Stimulated activated naive CD8-positive, alpha-beta T cell treated with anti-CD3 and anti-CD28 coated beads, Interleukin-15, amount 100 ng/mL, for 72 hours (primary cell): ENCODE measurements at regions not wholly inside any gene's neighbourhood (a gene's known extent, or its start where the extent isn't known, plus 50 kb on each side); places are given as distances from the start of the nearest gene placed in this dataset.

Experiments used
- ATAC-seq: fragments of 150-1000 bp; cut with Tn5 transposase; 2 replicates; pipeline ENCODE4 v1.10.0; 2021; ENCODE audit warnings: mild to moderate bottlenecking, moderate library complexity
- DNase-seq, 2 donors: peaks; one replicate each; pipeline ENCODE4 v3.0.0; 2021 to 2022
- H3K27ac Mint-ChIP-seq, 2 donors: one replicate each; pipeline ENCODE4 v1.8.0; 2022; ENCODE audit warnings: mild to moderate bottlenecking in 2 of 2, mixed read lengths in 2 of 2, moderate library complexity in 2 of 2
- H3K27me3 Mint-ChIP-seq: one replicate; pipeline ENCODE4 v1.8.0; 2022; ENCODE audit warnings: mixed read lengths
- H3K4me1 Mint-ChIP-seq: one replicate; pipeline ENCODE4 v1.8.0; 2022; ENCODE audit warnings: mild to moderate bottlenecking, mixed read lengths
- H3K4me3 Mint-ChIP-seq, 2 donors: one replicate each; pipeline ENCODE4 v1.8.0; 2022; ENCODE audit warnings: mild to moderate bottlenecking in 2 of 2, mixed read lengths in 2 of 2, moderate library complexity in 1 of 2
- H3K9me3 Mint-ChIP-seq, 2 donors: one replicate each; pipeline ENCODE4 v1.8.0; 2022; ENCODE audit warnings: mixed read lengths in 2 of 2

- no peak for DNase-seq
- Mint-ChIP-seq H3K27me3 (peaks cover 27% of the 10 kb centered on the region), H3K4me3 (no peak overlapping the region), H3K27ac (no peak overlapping the region), H3K4me1 (peaks cover 6% of the 10 kb centered on the region), H3K9me3 (peaks cover 0 to 18% of the 10 kb centered on the region in 2 donors)
- ATAC-seq, result no peak
Observed at GRCh38 chr4:185885604-185886003, 73.6 kb upstream of the SORBS2 start.

GRCh38 chr4:185886832-185887524, 75.0 kb upstream of the SORBS2 start:
- Mint-ChIP-seq H3K27me3 (peaks cover 27% of the 10 kb centered on the region), H3K27ac (no peak overlapping the region), H3K4me1 (peaks cover 6% of the 10 kb centered on the region), H3K9me3 (peaks cover 0 to 18% of the 10 kb centered on the region in 2 donors), H3K4me3 (no peak overlapping the region)
- no peak for DNase-seq
- peak; percentile 9 for ATAC-seq

GRCh38 chr4:185888676-185889075, 76.7 kb upstream of the SORBS2 start:
- H3K9me3 Mint-ChIP-seq, result peaks cover 0 to 18% of the 10 kb centered on the region in 2 donors

GRCh38 chr4:185889585-185889984, 77.6 kb upstream of the SORBS2 start:
- DNase-seq (no peak), ATAC-seq (no peak)
- no peak overlapping the region for H3K27ac Mint-ChIP-seq
- peaks cover 0 to 18% of the 10 kb centered on the region in 2 donors for H3K9me3 Mint-ChIP-seq
- H3K4me1 Mint-ChIP-seq, result peaks cover 6% of the 10 kb centered on the region
- no peak overlapping the region for H3K4me3 Mint-ChIP-seq
- H3K27me3 Mint-ChIP-seq, result peaks cover 27% of the 10 kb centered on the region

More at GRCh38 chr4:185888676-185889075, 76.7 kb upstream of the SORBS2 start:
- no peak overlapping the region for H3K27ac Mint-ChIP-seq
- peaks cover 6% of the 10 kb centered on the region for H3K4me1 Mint-ChIP-seq
- ATAC-seq (no peak), DNase-seq (no peak)
- no peak overlapping the region for H3K4me3 Mint-ChIP-seq
- peaks cover 27% of the 10 kb centered on the region for H3K27me3 Mint-ChIP-seq

- Mint-ChIP-seq H3K9me3 (peaks cover 0 to 18% of the 10 kb centered on the region in 2 donors), H3K27ac (no peak overlapping the region), H3K4me3 (no peak overlapping the region), H3K27me3 (peaks cover 27% of the 10 kb centered on the region), H3K4me1 (peaks cover 6% of the 10 kb centered on the region)
- ATAC-seq (no peak), DNase-seq (no peak)
Observed at GRCh38 chr4:185890196-185890595, 78.2 kb upstream of the SORBS2 start.

- Mint-ChIP-seq H3K9me3 (peaks cover 0 to 23% of the 10 kb centered on the region in 2 donors), H3K27ac (peak overlapping the region in 1 of 2 donors; percentile 43), H3K4me1 (peaks cover 4% of the 10 kb centered on the region), H3K4me3 (no peak overlapping the region), H3K27me3 (peaks cover 20% of the 10 kb centered on the region)
- ATAC-seq (no peak), DNase-seq (no peak)
Observed at GRCh38 chr4:185892165-185892564, 80.2 kb upstream of the SORBS2 start.

GRCh38 chr4:185893500-185893899, 81.5 kb upstream of the SORBS2 start:
- H3K4me3 Mint-ChIP-seq, result no peak overlapping the region
- H3K27ac Mint-ChIP-seq, result no peak overlapping the region
- DNase-seq (no peak), ATAC-seq (no peak)
- peaks cover 5% of the 10 kb centered on the region for H3K4me1 Mint-ChIP-seq
- H3K9me3 Mint-ChIP-seq, result peaks cover 0 to 16% of the 10 kb centered on the region in 2 donors
- peaks cover 15% of the 10 kb centered on the region for H3K27me3 Mint-ChIP-seq

GRCh38 chr4:185894481-185894880, 82.5 kb upstream of the SORBS2 start:
- peaks cover 6% of the 10 kb centered on the region for H3K27me3 Mint-ChIP-seq
- DNase-seq, result no peak
- no peak for ATAC-seq
- no peak overlapping the region for H3K4me3 Mint-ChIP-seq
- peaks cover 5% of the 10 kb centered on the region for H3K4me1 Mint-ChIP-seq
- H3K27ac Mint-ChIP-seq, result no peak overlapping the region
- H3K9me3 Mint-ChIP-seq, result peaks cover 0 to 7% of the 10 kb centered on the region in 2 donors

GRCh38 chr4:185895351-185895750, 83.4 kb upstream of the SORBS2 start:
- Mint-ChIP-seq H3K27me3 (peaks cover 5% of the 10 kb centered on the region), H3K27ac (no peak overlapping the region), H3K4me1 (peaks cover 5% of the 10 kb centered on the region), H3K4me3 (no peak overlapping the region), H3K9me3 (peaks cover 0 to 6% of the 10 kb centered on the region in 2 donors)
- DNase-seq, result no peak
- ATAC-seq, result peak; percentile 20

- H3K27ac Mint-ChIP-seq, result no peak overlapping the region
- H3K27me3 Mint-ChIP-seq, result peaks cover 5% of the 10 kb centered on the region
- DNase-seq (no peak), ATAC-seq (no peak)
- H3K4me3 Mint-ChIP-seq, result no peak overlapping the region
- peaks cover 0 to 6% of the 10 kb centered on the region in 2 donors for H3K9me3 Mint-ChIP-seq
- peaks cover 5% of the 10 kb centered on the region for H3K4me1 Mint-ChIP-seq
Observed at GRCh38 chr4:185895866-185896265, 83.9 kb upstream of the SORBS2 start.

- peaks cover 5% of the 10 kb centered on the region for H3K4me1 Mint-ChIP-seq
- peaks cover 0 to 6% of the 10 kb centered on the region in 2 donors for H3K9me3 Mint-ChIP-seq
- ATAC-seq (no peak), DNase-seq (no peak)
- H3K4me3 Mint-ChIP-seq, result no peak overlapping the region
- peak overlapping the region in 1 of 2 donors; percentile 40 for H3K27ac Mint-ChIP-seq
- H3K27me3 Mint-ChIP-seq, result peaks cover 5% of the 10 kb centered on the region
Observed at GRCh38 chr4:185896817-185897488, 85.0 kb upstream of the SORBS2 start.

GRCh38 chr4:185898413-185898812, 86.4 kb upstream of the SORBS2 start:
- Mint-ChIP-seq H3K9me3 (peaks cover 0 to 6% of the 10 kb centered on the region in 2 donors), H3K4me1 (peaks cover 5% of the 10 kb centered on the region), H3K27ac (no peak overlapping the region), H3K27me3 (peaks cover 5% of the 10 kb centered on the region), H3K4me3 (no peak overlapping the region)
- no peak for DNase-seq
- ATAC-seq, result no peak

GRCh38 chr4:185899833-185900232, 87.8 kb upstream of the SORBS2 start:
- H3K9me3 Mint-ChIP-seq, result peaks cover 0 to 6% of the 10 kb centered on the region in 2 donors
- H3K27ac Mint-ChIP-seq, result no peak overlapping the region
- H3K4me3 Mint-ChIP-seq, result no peak overlapping the region
- DNase-seq (no peak), ATAC-seq (no peak)
- H3K27me3 Mint-ChIP-seq, result peaks cover 5% of the 10 kb centered on the region
- H3K4me1 Mint-ChIP-seq, result peaks cover 5% of the 10 kb centered on the region

- DNase-seq (no peak), ATAC-seq (no peak)
- Mint-ChIP-seq H3K27me3 (peaks cover 5% of the 10 kb centered on the region), H3K4me1 (no peaks in the 10 kb centered on the region), H3K27ac (no peak overlapping the region), H3K9me3 (no peaks in the 10 kb centered on the region), H3K4me3 (no peak overlapping the region)
Observed at GRCh38 chr4:185902654-185903053, 90.7 kb upstream of the SORBS2 start.

- Mint-ChIP-seq H3K9me3 (no peaks in the 10 kb centered on the region), H3K4me3 (no peak overlapping the region), H3K27ac (no peak overlapping the region), H3K4me1 (no peaks in the 10 kb centered on the region), H3K27me3 (peaks cover 5% of the 10 kb centered on the region)
- ATAC-seq (no peak), DNase-seq (no peak)
Observed at GRCh38 chr4:185903205-185903604, 91.2 kb upstream of the SORBS2 start.

- H3K9me3 Mint-ChIP-seq, result no peaks in the 10 kb centered on the region
- H3K4me3 Mint-ChIP-seq, result no peak overlapping the region
- ATAC-seq (no peak), DNase-seq (no peak)
- H3K4me1 Mint-ChIP-seq, result no peaks in the 10 kb centered on the region
- peaks cover 4% of the 10 kb centered on the region for H3K27me3 Mint-ChIP-seq
- no peak overlapping the region for H3K27ac Mint-ChIP-seq
Observed at GRCh38 chr4:185904381-185904780, 92.4 kb upstream of the SORBS2 start.
